GM21526 (cell line): ENCODE measurements at regions not wholly inside any gene's neighbourhood (a gene's known extent, or its start where the extent isn't known, plus 50 kb on each side); places are given as distances from the start of the nearest gene placed in this dataset.

Source experiments
- ATAC-seq: cut with Tn5 transposase; IDR thresholded peaks from one replicate; pipeline ENCODE4 v1.9.1; 2021; ENCODE audit warnings: moderate library complexity; ENCODE audit not compliant: unreplicated experiment, low FRiP score

GRCh38 chr17:70834039-70834438, 664.7 kb downstream of the KCNJ2 start:
- no peak for ATAC-seq

GRCh38 chr17:70848785-70849184, 679.5 kb downstream of the KCNJ2 start:
- ATAC-seq = no peak

DNA sequence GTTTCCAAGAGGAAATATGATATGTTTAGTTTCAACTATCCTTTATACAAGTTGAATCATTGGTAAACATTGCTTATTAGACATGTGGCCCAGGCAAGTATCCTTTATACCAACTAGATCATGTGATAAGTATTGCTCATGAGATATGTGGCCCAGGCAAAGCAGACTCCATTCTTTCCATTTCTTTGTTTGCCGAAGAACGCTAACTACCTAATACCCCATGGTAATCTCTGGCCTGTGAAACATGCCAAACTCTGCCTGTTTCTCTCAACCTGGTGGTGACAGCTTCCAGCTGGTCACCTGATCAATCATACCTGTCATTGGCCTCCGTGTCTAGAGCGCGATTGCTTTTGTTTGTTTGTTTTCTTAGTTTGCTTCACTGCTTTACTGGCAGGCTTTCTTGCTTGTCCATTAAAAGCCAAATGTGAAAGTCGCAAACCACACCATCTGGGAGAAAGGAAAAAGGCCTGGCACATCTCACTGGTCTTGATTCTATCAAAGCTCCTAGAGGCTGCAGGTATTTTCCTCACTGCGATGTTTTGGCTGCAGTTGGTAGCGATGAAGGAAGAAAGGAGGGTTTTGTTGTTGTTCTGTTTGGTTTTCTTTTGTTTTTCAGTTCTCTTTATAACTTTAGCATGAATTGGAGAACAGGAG, 686.2 kb downstream of the KCNJ2 start:
- no peak for ATAC-seq

GRCh38 chr17:70857351-70857750, 688.0 kb downstream of the KCNJ2 start:
- ATAC-seq = no peak

GRCh38 chr17:70859829-70860228, 690.5 kb downstream of the KCNJ2 start:
- no peak for ATAC-seq

- no peak for ATAC-seq
These were observed 693.0 kb downstream of the KCNJ2 start for GRCh38 chr17:70862295-70862694.

GRCh38 chr17:70863436-70864248, 694.3 kb downstream of the KCNJ2 start:
- ATAC-seq = no peak

DNA sequence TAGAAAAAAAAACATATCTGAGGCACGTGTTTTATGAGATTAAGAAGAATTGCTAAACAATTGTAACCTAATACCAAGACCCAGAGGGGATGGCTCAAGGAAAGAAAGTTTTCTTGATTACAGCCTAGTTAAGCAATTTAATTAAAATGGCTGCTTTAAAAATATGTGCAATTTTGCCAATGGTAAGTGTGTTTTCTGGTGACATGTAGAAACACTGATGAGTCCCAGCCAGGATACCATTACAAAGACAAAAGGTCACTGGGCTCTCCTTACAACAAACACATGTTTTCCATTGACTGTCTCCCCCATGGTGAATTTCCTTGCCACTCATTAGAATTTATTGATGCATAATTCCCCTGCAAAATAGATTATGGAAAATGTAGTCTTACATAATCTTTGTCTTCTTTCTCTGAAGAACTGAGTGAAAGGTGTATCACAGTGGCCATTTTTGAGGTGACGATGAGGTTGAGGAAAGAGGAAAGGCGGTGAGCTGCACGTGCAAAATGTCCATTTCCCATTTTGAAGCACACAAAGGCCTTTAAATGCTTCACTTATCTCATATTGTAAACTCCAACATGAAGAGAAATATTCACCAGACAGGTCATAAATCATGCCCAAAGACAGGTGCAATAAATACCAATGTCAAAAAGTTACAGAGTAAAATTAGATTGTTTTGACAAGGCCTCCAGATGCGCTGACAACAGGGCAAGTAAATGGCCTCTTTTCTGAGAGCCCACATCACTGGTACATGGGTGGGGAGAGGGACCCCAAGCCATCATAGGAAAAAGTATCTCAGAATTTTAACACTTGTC, 696.9 kb downstream of the KCNJ2 start:
- ATAC-seq = no peak

DNA sequence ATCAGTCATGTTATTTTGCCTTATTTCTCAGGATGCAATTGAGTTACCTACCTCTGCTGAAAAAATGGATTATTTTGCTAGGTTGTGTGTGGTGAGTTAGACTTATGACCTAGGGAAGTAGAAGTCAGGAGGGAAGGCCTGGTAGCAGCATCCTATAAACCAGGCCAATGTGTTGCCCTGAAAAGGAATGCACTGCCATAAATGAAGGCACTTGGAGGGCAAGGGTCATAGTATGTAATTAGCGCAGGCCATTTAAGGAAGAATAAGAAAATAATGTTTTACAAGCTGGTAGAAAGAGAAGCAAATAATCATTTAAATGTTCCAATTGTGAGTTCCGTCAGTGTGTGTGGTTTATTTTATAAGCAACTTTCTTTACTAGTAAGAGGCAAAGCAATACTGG, 698.8 kb downstream of the KCNJ2 start:
- ATAC-seq = no peak

DNA sequence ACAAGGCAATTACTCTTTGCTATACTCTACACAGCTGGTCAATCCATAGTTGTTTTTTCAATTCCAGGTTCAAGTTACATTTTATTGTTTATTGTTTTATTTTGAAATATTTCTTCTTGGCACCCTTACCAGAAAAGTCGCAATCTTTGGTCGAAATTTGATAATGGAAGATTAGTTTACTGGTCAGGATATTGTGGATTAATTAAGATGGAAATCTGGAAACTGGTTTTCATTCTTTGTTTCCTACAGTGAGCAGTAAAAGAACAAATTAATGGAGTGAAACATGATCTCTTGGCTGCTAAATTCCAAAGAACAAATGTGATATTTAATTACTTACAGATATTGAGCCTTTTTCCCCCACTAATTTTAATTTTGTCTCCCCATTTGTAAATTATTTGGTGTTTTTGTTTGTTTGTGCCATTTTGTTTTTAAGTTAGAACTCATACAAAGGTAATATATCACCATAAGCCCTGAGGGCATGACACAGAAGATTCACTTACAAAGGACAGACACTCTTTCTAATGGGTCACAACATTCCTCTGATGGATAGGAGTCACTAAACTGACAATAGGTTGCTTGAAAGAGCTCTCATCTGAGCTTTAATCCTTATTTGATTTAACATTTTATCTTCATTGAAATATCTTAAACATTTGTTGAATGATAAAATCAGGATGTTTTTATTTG, 700.2 kb downstream of the KCNJ2 start:
- ATAC-seq = no peak

GRCh38 chr17:70871180-70871818, 702.0 kb downstream of the KCNJ2 start:
- no peak for ATAC-seq

DNA sequence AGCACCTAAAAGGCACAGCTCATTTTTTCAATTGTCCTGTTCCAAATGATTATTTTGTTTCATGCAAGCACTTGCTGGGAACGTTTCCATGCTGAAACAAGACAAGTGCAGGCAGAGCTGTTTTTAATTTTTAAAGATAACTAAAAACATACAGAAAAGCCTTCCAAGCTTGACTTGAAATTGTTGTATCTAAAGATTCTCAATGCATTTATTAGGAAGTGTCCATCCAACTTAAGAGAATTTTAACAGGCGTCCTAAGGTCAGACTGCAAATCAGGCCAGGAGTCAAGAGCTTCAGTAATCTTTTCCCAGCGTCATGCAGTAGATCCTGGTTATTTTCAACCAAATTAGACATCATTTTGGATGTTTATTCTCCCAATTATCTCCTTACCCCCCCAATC, 702.8 kb downstream of the KCNJ2 start:
- no peak for ATAC-seq

DNA sequence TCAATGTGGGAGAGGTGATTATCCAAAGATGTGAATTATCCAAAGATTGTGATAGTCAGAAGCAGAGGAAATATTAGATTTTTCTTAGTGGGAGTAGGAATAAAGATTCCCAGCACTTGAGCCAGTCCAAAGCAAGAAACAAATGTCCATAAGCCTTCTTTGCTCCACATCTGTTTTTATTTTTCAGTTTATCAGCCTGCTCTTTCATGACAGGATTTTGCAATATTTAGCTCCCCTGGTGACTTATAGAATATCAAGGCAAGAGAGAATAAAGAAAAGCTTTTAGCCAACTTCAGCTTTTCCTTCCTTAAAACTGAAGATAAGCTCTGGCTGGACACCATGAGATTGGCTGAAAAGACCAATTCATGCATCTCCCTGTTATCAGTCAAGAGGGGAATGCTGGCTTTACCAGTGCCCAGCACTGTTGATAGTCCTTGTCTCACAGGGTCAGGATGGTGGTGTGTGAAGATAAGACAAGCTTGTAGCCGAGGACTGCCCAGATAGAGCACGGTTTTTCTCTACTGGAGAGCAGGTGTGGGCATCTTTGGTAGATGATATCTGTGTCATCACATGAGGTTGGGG, 706.5 kb downstream of the KCNJ2 start:
- ATAC-seq = no peak

GRCh38 chr17:70878879-70879278, 709.5 kb downstream of the KCNJ2 start:
- ATAC-seq = no peak

DNA sequence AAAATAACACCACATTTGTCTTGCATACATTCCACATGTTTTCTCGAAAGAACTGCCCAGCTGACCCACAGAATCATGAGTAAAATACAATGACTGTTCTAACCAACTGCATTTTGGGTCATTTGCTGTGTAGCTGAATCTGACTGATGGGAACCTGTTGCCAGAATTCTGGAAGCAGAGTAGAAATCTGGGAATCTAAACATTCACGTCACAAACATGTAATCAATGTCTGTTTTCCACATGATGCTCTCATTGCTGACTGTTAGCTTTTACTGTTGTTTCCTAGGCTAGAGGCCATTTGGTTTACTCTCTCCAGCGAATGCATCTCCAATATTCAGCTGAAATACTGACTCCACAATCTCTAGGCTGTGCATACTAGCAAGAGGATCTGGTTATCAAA, 710.1 kb downstream of the KCNJ2 start:
- no peak for ATAC-seq

GRCh38 chr17:70881093-70881492, 711.8 kb downstream of the KCNJ2 start:
- no peak for ATAC-seq

DNA sequence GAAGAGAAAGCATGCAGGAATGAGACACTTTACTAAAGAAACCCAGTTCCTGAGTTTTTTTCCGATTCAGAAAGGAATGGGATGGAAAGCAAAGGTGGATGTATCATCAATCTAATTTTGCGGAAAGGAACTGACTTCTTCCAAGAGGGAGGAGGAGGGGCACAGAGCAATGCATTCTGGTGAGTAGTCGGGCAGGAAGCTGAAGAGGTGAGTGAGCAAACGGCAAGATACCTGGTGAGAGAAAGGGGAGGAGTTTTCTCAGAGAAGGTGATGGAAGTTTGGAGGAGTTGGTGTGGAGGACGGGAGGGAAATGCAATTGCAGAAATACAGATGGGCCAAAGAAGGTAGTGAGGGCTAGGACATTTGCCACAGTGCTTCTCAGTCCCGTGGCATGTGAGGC, 713.2 kb downstream of the KCNJ2 start:
- no peak for ATAC-seq

DNA sequence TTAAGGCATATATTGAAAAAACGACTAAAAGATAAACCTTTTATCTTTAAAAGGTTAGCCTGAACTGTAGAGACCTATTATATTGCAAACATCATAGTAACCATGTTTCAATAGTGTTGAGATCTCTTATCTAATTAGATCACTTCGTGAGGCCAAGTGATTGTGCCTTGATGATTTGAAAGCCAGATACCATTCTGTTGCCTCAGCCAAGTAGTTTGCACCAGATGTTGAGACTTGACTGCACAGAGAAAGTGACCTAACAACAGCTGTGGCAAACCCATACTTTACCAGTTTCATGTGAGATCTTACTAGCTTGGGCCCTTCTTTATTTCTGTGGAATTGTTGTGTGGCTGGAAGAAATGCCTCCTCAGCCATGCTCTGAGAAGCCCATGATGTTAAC, 717.3 kb downstream of the KCNJ2 start:
- ATAC-seq = no peak

DNA sequence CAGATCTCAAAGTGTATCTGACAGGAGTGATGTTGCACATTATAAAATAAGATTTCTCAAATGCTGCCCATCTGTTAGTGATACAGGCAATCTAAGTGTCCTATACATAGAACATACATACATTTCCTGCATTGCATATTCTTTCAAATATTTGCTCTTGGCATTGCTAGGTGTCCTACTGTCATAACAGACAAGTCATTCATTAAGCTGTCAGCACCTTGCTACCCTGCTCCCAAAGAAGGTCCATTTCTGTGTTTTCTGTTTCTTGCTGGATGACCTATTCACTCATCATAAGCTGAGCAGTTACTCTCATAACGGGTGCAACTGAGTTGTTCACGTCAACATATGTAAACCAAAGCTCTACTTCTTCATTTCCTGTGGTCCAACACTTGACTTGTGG, 719.0 kb downstream of the KCNJ2 start:
- no peak for ATAC-seq

DNA sequence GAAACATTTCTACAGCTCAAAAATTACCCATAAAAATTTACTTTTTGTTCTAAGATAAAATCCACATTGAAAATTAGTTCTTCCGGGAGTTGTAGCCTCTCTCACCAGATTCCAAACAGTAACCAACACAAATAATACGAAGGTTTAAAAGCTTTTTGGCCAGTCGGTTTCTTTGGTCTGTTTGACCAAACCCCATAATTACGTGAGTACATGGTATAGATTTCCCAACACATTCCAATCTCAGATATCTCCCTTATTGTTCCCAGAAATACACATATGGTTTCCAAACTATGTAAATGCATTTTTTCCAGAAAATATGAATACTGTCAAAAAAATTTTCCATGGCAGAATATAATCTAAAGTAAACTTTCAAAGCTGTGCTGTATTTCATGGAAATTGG, 722.0 kb downstream of the KCNJ2 start:
- ATAC-seq = no peak
